ENCODE measurements at regions not wholly inside any gene's neighbourhood (a gene's known extent, or its start where the extent isn't known, plus 50 kb on each side); places are given as distances from the start of the nearest gene placed in this dataset.

DNA sequence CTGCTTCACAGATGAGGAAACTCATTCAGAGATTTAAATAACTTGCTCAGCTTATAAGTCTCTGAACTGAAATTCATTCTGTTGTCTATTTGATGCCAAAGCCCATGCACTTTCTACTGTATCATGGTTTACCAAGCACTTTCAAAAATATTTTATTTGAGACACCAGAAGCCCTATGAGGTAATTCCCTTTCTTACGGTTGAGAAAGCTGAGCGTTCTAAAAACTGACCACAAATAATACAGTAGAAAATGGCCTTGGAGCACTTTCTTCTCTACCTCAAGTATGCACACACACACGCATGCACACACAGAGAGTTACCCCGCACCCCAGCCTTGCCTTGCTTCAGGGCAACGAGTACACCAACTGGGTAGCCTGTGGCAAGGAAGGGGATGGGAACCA is 228.5 kb downstream of the RFC3 start:
- FAIRE-seq, result no peak

- no peak for FAIRE-seq
Measured at GRCh38 chr13:34048652-34049051, 230.7 kb downstream of the RFC3 start.

- no peak for FAIRE-seq
Measured at GRCh38 chr13:34056733-34057258, 238.8 kb downstream of the RFC3 start.

GRCh38 chr13:34064456-34065205 is 246.7 kb downstream of the RFC3 start:
- FAIRE-seq, result no peak

- FAIRE-seq, result no peak
Measured at GRCh38 chr13:34065928-34066327, 248.0 kb downstream of the RFC3 start.

GRCh38 chr13:34066344-34066743 is 248.4 kb downstream of the RFC3 start:
- no peak for FAIRE-seq

DNA sequence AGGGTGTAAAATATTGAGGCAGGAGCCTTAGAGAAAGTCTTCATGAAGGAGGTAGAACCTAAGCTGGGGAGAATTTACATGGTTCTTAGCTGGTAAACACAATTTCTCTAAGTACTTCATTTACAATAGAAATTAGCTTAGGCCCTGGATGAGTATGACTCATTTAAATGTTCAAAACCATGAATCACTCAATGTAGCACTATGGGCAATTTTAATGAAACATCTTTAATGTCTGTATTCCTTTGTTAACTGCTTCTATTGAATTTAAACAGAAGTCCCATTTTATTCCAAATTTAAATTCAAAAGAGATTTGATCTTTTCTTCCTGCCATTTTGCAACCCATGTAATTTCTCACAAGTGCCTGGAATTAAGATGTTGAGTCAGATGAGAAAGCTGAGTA is 252.1 kb downstream of the RFC3 start:
- FAIRE-seq, result no peak

- FAIRE-seq, result no peak
Measured at GRCh38 chr13:34070544-34071303, 252.8 kb downstream of the RFC3 start.

- FAIRE-seq, result no peak
Measured at GRCh38 chr13:34076319-34076718, 258.4 kb downstream of the RFC3 start.

DNA sequence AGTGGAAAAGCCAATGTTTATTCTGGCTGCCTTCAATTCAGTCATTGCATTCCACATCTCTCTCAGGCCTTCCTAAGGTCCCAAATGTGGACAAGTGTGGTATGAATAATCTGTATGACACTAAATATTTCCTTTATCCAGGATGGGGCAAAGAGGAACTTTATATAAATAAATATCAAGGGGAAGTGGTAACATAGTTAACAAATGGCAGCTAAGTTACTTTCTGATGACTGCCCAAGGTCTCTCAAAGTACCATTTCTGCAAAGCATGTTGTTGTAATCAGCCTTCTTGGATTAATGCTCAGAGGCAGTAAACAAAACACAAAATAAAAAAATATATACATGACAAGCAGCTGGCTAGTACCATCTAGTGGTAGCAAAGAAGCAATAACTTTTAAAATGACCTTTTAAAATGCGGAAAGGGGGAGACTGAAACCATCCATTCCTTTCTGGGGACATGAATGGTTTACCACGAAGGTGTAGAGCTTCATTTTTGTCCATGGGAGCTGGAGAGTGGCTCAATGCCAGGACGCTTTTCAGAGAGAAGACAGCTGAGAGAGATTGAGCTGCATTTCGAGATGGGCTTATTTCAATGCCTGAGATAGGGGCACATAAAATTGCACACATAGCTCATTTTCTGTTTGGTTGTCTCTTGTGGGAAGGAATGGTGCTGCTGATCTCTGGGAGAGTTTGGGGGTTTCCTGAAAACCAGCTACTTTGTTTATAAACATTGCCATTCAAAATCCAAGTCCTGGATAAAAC is 259.2 kb downstream of the RFC3 start:
- FAIRE-seq, result no peak

- FAIRE-seq, result no peak
Measured at GRCh38 chr13:34078334-34078999, 260.5 kb downstream of the RFC3 start.

DNA sequence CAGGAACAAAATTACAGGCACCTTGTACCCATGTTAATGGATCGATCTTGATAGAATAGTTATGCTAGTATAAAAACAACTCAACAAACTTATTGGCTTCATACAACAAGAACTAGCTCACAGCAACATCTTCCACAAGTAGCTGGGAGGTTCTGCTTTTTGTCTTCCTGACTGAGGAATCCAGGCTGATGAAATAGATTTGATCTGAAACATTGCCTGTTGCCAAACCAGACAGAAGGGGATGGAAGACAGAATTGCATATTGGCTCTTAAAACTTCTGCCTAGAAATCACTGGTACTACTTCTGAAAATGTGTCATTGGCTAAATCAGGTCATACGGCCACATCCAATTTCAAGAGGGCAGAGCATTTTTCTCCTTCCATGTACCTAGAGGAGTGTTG is 267.3 kb downstream of the RFC3 start:
- no peak for FAIRE-seq

DNA sequence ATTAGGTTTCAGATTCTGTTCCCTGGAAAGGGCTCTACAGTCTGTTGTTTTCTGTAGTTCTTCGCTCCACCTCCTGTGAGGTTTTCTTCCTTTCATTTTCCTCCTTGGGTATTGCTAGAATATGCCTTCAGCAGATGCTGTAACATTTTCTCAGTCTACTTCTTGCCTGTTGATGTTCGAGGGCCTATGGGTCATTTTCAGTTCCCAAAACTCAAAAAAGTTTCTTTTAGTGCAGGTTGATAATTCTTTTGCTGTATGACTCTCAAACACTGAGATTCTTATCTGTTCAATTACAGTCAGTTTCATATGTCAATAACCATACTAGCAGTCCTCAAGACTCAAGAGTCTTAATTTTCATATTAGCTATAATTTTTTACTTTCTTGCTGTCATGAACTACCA is 268.3 kb downstream of the RFC3 start:
- no peak for FAIRE-seq

DNA sequence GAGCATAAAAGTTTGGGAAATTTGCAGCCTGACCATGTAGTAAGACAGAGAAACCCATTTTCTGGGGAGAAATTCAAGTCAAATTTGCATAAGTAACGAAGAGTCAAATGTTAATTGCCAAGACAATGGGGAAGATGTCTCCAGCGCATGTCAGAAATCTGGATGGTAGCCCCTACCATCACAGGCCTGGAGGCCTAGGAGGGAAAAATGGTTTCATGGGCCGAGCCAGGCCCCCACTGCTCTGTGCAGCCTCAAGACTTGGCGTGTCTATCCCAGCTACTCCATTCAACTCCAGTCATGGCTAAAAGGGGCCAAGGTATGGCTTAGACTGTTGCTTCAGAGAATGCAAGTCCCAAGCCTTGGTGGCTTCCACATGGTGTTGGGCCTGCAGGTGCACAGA is 269.8 kb downstream of the RFC3 start:
- no peak for FAIRE-seq

DNA sequence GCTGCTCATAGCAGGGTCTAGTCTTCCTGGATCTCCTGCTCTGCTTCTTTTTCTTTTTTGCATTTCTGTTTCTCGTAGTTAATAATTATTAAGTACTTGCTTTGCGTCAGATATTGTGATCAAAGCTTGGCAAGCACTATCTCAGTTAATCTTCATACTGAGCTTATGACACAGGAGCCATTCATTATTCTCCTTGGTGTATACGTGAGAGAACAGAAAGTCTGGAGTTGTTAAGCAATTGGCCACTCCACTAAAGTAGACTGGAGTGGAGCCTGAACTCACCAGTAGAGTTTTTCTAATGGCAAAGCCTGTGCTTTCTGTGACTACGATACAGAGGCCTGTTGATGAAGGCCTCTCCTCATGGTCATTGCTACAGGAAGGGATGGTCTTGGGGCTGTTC is 285.9 kb downstream of the RFC3 start:
- FAIRE-seq, result no peak

- no peak for FAIRE-seq
Measured at GRCh38 chr13:34104853-34105252, 286.9 kb downstream of the RFC3 start.

DNA sequence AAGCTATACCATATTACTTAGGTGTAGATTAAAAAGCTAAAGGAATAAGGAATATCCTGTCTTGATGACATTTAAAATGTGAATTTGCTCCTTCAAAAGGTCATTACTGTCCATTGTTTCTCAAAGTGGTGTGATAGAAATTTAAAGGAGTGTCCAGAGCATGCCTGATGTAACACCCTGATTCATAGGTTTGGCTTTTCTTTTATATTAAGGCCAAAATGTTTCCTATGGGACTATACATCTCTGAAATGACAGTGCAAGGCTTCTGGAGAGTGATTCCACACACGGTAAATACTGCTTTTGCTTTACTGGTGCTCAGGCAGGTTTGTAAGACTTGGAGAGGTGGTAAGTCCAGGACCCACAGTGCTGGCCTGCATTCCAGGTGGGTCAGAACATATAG is 289.9 kb downstream of the RFC3 start:
- no peak for FAIRE-seq

GRCh38 chr13:34108410-34108809 is 290.5 kb downstream of the RFC3 start:
- FAIRE-seq, result no peak

- FAIRE-seq, result no peak
Measured at GRCh38 chr13:34114581-34114980, 296.6 kb downstream of the RFC3 start.

DNA sequence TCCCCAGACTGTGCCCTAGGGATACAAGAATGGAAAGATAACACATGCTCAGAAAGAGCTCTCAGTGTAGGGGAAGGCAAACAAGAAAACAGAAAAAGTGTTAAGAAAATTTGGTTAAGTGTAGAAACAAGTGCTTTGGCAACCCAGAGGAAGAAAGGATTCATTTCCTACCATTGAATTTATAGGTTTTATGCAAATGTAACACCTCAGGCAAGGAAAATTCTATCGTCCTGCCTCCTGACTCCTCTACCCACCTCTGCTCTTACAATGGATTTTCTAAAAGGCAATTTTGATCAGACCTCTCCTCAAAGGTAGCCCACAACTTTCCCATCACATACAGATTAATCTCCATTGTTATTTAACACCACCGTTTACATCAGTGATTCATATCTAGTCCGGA is 298.7 kb downstream of the RFC3 start:
- no peak for FAIRE-seq

DNA sequence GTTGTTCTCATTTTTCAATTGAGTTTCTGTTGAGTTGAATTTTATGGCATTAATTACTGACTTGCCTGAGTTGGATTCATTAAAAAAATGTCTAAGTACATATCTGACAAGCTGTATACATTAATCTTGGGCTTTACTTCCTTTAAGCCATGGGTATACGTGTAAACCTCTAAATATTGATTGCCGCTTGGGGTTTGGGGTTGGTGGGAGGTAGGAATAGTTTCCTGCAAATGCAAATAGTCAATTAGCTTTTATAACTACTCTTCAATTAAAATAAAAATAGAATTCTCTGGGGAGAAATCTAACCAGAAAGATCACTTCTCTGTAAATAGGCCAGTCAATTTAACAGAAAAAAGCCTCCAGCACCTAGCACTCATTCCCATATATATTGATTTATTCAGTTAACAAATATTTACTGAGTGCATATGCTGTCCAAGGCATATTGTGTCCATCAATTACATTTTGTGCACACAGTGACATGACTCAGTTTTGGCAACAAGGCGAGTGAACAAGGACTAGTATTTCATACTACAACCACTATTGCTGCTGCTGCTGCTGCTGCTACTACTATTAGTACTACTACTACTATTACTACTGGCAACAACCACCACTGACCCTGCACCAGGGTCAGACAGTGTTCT is 306.8 kb downstream of the RFC3 start:
- no peak for FAIRE-seq

DNA sequence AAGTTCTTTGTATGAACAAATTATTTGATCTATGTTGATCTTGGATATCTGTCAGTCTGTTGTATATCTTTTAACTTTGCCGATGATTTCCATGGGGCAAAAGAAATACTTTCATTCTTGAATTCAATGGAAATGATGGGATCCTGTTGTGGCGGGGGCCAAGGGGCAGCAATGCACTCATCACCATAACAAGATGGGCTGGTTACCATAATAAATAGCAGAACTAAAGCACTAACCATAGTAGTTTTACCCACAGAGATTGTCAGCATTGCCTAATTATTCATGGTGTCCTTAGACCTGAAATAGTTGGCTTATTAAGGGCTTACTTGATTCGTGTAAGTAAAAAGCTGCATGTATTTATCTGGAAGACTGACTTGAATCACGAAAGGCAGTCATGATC is 309.6 kb downstream of the RFC3 start:
- FAIRE-seq, result no peak

DNA sequence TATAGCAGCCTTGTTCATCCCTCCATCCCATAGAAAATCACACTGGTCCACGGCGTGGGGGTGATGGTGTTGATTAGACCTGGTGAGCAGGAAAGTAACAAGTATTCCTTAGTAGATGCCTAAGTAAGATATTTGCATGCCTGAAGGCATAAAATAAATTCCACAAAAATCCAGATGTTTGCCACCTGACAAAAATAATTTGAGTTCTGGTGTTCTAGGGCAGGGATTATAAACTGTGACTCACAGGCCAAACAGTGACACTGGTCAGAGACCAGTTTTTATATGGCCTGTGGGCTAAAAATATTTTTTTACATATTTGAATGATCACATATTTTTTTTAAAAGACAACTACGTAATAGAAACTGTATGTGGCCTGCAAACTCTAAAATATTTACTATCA is 310.7 kb downstream of the RFC3 start:
- FAIRE-seq, result no peak
